HG02759 (cell line): ENCODE measurements at regions not wholly inside any gene's neighbourhood (a gene's known extent, or its start where the extent isn't known, plus 50 kb on each side); places are given as distances from the start of the nearest gene placed in this dataset.
"Not testable (repeated sequence)": the region's sequence is repeated elsewhere in the genome, so short reads cannot be mapped to it uniquely, and the experiment has no call there.

Experiments used
- ATAC-seq: cut with Tn5 transposase; IDR thresholded peaks from one replicate; pipeline ENCODE4 v1.9.1; 2021; ENCODE audit warnings: mild to moderate bottlenecking, moderate library complexity; ENCODE audit not compliant: unreplicated experiment

DNA sequence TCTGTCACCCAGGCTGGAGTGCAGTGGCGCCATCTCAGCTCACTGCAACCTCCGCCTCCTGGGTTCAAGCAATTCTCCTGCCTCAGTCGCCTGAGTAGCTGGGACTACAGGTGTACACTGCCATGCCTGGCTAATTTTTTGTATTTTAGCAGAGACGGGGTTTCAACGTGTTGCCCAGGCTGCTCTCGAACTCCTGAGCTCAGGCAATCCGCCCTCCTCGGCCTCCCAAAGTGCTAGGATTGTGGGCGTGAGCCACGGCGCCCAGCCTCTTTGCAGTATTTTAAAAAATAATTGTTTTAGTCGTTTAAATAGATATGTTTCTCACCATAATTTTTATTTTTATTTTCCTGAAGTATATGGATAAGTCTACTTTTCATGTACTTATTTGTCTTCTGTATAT is 452.9 kb upstream of the SPTLC3 start:
- ATAC-seq, result not testable (repeated sequence)

DNA sequence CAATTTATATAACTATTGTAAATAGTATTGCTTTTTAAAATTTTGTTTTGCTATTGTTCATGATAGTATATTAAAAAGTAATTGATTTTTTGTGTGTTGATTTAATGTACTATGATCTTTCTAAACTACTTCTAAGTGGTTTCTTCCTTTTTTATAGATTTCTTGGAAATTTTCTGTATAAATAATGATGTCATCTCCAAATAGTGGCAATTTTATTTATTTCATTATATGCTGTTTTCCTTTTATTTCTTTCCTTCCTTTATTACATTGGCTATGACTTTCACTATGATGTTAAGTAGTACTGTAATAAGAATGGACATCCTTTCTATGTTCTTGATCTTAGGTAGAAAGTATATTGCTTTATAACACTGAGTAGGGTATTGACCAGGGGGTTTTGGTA is 451.5 kb upstream of the SPTLC3 start:
- ATAC-seq, result no peak

DNA sequence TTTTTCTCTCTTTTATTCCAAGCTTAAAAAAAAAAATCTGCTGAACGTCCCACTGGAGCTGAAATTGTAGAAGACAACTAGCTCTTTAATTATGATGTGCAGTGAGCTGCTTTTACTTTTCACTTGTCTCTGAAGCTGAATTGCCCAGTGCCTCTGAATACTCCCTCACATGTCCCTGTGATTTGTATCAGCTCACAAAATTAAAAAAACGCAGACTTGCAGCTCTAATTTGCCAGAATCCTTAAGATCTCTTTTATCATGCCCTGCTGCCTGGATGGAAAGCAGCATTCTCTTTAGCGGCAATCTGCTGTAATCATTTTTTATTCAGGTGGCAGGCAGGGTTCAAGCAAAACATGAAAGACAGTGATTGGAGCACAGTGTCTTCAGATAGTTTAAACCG is 443.8 kb upstream of the SPTLC3 start:
- ATAC-seq, result no peak

DNA sequence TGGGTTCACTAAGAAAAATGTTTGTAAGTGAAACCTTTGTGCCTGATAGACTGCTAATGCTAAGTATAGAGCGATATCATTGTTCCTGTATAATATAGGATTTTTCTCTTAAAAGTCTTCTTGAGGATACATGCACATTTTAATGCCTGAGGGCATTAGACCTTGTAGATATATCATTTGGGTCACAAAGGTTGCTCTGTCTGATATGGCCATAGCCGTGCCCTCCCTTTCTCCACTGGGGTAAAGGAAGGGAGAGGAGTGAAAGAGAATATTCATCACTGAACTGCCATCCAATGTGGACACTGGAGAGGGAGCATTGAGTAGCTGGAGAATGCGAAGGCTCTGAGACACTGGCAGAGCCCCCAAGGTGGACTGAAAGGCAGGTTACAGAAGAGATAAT is 442.2 kb upstream of the SPTLC3 start:
- no peak for ATAC-seq

DNA sequence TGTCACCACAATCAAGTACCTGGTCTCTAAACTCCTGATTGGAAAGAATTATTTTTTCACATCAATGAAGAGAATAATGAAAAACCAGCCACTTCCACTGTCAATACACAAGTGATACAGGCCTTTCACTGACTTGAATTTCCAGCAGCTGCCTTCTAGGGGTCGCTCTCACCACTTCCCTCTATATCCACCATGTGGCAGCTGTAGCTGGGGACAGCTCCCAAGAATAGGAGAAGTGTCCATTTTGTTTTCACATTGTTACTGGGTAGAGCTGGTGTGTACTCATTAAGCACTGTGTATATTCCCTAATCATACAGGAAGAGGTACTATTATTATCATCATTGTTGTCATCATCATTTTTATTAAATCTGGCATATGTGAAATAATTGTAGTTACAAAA is 438.4 kb upstream of the SPTLC3 start:
- no peak for ATAC-seq

DNA sequence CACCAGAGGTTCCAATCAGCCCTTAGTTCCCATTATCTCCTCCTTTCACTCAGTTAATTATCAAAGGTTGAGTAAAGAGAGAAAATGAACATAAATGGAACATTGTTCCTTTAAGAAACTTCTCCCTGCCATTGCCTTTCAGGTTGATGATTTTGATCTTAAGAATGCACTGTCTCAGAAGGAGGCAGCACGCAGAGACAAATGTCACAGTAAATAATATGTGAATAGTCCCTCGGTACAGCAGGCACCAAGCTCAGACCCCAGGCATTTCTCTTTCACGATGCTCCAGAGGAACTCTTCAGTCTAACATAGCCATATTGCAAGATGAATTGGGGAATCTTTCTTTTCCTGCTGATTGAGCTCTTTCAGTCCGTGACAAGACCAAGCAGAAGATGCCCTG is 435.3 kb upstream of the SPTLC3 start:
- no peak for ATAC-seq

DNA sequence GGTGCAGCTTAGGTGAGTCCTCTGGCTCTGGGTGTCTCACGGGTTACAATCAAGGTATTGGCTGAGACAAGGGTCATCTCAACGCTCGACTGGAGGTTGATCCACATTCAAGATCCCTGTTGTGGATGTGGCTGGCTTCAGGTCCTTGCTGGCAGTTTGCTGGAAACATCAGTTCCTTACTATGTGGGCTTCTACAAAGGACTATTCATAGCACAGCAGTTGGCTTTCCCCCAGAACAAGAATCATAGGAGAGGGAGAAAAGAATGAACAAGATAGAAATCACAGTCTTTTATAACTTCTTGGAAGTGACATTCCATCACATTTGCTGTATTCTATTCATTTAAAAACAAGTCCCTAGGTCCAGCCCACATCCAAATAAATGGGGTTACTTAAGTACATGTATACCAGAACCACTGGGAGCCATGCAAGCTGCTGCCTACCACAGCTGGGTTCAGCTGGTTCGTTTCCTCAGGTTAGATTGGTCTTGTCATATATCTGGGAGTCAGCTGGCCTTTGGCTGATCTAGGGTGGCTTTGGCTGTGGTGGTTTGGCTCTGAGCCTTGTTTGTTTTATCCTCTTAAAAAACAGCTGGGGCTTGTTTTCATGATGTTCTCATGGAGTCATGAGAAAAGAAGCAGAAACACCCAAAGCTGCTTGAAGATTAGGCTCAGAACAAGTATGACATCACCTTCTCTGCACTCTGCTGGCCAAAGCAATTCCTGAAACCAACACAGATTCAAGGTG is 433.2 kb upstream of the SPTLC3 start:
- ATAC-seq, result no peak

DNA sequence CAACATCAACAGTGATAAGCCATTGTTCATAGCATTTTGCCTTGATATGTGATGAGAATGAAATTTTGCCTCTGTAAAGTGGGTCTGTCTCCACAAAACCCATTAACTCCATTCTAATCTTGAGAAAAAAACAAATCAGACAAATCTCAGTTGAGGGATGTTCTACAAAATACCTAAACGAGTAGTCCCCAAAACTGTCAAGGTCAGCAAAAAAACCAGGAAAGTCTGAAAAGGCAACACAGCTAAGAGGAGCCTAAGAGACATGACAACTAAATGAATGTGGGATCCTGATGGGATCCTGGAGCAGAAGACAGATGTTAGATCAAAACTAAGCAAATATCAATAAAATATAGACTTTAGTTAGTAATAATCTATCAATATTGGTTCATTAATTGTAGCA is 431.6 kb upstream of the SPTLC3 start:
- no peak for ATAC-seq

DNA sequence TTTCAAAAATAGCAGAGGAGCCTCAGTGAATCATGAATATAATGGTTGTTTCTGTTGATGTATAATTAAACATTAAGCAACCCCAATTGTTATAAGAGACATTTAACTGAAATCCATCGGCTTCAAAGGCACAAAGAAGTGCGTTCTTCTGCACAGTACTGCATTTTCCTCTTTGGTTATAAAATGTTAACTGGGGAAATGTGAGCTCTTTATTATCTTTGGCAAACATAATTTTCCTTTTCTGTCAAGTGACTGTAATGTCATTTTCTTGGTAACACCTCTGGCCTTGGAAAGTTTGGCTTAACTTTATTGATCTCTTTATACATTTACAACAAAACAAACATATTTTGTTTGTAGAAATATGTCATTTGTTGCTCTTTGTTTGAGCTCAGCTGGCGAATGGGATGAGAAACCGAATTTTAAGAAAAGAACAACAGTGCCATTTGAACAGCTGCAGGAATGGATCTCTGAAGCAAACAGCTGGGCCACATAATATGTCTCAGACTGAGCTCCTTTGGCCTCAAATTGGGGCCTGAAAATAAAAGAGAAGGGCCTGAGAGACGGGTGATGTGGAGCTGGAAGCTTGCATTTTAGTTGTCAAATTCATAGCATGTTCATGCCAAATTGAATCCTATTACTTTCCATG is 427.0 kb upstream of the SPTLC3 start:
- no peak for ATAC-seq

DNA sequence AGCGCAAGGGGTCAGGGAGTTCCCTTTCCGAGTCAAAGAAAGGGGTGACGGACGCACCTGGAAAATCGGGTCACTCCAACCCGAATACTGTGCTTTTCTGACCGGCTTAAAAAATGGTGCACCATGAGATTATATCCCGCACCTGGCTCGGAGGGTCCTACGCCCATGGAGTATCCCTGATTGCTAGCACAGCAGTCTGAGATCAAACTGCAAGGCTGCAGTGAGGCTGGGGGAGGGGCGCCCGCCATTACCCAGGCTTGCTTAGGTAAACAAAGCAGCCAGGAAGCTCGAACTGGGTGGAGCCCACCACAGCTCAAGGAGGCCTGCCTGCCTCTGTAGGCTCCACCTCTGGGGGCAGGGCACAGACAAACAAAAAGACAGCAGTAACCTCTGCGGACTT is 426.1 kb upstream of the SPTLC3 start:
- not testable (repeated sequence) for ATAC-seq

DNA sequence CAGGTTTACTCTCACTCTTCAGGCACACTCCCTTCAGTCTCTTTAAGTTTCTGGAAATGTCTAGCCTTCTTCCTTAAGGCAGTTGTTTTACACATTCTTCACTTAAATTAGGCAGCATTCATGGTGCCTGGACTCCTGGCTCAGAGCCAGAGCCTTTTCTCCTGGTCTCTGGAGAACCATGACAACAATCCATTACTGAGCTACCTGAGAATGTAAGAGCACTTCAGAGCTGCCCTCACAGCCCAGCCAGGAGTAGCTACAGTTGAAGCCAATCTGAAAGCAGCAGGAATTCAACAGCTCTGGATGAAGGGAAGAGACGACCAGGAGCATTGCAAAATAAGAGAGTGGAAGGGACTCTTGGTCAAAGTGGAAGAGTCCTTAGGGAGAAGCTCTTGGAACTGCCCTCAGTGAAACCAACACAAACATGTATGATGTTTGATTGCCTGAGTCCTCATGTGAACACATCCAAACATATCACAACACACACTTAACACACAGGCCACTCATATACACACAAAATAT is 416.8 kb upstream of the SPTLC3 start:
- ATAC-seq, result no peak

DNA sequence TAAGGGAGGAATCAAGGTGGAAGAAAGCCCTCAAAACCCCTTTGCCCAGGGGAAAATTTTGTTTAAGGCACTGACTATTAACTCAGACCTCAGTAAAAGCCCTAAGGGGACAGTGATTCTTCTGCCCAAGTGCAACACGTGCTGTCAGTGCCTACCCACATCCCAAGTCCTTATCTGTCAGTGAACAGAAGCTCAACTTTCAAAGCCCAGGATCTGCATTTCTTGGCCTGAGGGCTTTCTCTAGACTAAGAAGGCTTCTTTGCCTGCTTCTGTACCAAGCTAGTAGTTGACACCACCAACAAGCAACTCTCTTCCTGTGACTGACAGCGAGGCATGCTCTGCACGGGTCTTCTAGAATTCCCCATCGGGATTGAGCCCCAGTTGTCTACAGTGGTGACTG is 416.0 kb upstream of the SPTLC3 start:
- no peak for ATAC-seq

DNA sequence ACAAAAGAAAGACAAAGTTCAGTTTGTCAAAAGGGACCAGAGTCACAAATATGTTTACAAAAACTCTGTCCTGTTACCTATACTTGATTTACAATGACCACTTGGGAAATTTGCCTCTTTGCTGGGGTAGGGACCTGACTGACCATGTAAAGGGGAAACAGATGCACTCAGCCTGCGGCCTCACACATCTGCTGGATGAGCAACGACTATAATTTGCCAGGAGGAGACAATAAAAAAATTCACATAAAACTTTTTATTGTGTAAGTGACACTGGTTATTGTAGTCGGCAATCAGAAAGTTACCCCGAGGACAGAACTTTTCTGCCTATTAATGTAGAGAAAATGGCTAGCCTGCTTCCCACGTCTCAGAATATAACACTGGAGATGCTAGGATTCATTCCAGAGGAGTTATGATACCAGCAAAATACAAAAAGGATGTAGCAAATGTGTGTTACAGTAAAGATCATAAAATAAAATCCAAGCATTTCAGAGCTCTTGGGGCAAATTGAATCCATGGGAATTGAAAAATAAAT is 415.4 kb upstream of the SPTLC3 start:
- ATAC-seq, result no peak

DNA sequence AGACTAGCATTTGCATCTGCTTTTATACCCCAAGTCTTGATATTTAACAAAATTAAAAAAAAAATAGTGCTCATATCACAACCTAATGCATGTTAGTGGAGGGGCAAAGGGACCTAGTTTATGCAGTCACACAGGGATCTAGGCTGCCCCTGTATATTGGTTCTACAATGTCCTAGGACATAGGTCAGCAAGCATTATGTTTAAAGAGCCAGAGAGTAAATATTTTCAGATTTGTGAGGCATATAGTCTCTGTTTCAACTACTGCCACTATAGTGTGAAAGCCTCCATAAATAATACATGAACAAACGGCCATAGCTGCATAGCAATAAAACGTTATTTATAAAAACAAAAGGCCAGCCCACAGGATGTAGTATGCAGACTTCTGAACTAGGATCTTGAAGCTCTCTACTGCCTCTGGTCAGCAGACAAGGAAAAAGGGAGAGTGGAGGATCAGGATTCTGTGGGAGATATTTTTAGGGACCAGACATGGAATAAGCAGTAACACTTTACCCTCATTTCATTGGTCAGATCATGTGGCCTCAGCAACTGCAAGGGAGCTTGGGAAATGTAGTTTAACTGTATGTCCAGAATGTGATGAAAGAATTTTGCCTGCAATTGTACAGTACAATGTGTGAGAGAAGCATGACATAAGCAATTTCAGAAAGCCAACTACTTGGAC is 414.2 kb upstream of the SPTLC3 start:
- no peak for ATAC-seq

DNA sequence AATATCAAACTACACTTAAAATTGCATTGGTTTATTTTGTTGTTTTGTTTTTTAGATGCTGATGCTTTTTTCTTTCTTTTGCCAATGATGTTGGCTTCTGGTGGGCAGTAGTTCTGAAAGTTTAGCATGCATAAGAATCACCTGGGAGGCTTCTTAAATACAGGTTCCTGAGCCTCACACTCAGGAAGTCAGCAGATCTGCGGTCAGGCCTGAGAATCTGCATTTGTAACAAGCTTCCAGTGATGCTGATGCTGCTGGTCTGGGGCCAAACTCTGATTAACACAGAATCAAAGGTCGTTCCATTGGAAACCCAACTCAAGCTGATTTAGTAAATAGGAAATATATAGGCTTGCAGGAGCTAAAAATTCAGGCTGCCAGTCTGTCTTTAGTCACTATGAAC is 412.9 kb upstream of the SPTLC3 start:
- ATAC-seq, result no peak

DNA sequence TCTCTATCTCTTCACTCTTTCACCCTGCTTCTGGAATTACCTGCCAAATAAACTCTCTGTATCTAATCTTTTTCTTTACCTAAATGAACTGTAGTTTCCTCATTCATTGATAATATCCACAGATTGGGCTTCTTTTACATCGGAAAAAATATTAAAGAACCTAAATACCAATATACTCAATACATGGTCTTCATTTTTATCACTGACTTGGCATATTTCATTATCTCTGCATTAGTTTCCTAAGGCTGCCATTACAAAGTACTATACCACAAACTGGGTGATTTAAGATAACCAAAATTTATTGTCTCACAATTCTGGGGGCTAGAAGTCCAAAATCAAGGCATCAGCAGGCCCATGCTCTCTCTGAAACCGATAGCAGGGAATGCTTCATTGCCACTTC is 411.9 kb upstream of the SPTLC3 start:
- ATAC-seq, result no peak

DNA sequence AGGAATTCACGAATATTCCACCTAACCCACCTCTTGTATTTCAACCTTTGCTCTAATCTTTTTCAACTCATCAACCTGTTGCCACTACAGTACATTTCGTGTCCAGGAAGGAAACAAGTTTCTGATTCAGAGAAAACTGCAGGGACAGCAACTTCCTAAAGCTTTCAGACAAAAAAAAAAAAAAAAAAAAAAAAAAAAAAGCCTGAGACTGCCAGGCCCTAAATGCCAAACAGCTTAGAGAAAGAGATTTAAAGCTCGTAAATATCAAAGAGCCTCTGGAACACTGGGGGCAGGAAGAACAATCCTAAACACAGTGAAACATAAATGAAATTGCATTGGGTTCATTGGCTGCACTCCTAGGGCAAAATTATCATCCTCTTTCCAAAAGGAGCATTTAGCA is 411.2 kb upstream of the SPTLC3 start:
- no peak for ATAC-seq

DNA sequence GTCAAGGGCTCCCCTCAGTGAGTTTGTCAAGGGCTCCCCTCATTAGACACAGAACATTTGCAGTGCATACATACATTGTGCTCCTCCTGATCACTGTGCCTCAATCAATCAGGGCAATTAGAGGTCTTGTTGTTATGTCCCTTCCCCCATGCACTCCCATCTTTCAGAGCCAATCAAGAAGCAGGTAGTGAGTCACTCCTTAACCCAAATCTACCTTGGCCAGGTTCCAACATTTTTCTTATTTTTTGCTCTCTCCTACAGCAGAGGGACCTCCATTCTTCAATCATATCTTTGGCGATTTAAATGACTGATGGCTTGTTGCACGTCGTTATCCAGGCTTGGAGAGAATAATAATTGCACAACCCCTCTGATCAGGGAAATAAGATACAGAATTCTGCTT is 409.9 kb upstream of the SPTLC3 start:
- no peak for ATAC-seq

DNA sequence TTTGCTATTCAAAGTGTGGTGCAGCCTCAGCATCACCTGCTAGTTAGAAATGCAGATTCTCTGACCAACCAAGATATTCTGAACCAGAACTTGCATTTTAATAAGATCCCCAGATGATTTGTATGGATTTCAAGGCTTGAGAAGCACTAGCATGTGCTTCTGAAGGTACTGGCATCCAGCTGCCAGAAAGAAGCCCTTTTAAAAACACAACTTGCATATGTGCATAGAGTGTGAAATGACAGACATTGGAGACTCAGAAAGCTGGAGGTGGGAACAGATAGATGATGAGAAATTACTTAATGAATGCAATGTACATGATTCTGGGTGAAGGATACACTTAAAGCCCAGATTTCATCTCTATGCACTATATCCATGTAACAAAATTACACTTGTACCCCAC is 409.3 kb upstream of the SPTLC3 start:
- ATAC-seq, result no peak

DNA sequence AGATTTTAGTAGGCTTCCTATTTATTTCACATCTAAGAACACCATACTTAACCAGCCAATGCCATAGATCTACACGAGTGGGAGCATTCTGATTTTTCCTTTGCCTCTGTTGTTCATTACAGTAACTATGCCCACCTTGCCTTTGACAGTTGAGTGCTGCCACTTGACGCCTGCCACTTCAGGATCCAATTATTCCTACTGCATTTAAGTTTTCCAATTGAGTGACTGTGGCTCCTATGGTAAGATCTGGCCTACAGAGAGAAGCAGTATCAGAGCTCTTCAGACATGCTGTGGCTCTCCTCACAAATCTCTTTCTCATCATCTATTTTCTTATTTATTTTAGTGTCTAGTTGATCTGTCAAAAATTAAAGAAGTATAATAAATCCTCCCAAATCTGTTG is 403.0 kb upstream of the SPTLC3 start:
- ATAC-seq, result no peak

DNA sequence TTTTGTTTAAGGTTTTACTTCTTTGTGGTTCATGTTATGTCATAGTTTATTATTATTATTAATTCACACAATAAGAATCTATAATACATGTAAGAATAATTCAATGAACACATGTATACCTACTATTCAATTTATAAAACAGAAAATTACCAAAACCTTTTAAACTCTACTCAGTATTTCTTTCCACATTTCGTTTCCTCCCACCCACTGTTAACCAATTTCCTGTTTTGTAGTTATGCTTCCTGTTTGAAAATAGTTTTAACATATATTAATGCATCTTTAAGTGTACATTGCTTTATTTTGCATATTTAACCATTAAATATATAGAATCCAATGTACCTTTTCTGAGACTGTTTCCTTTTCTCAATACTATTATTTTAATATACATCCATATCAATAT is 397.9 kb upstream of the SPTLC3 start:
- no peak for ATAC-seq

DNA sequence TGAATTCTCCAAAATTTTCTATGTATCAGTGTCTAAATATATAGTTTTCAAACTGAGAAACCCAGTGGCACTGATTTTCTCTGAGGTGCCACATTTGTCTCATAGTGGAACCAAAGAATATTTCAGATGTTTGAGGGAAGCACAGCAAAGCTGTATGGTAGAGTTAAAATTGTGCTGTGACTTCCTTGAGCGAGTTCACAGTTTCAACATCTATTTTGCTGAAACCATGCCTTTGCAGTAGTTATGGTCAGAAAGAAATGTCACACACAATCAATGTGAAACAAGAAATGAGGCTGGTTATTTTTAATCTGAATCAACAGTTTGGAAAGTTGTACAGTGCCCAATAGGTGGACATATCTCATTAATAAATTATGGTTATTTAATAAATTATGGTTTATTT is 394.0 kb upstream of the SPTLC3 start:
- ATAC-seq, result no peak
